ENCODE measurements at regions not wholly inside any gene's neighbourhood (a gene's known extent, or its start where the extent isn't known, plus 50 kb on each side); places are given as distances from the start of the nearest gene placed in this dataset.
"Not testable (repeated sequence)": the region's sequence is repeated elsewhere in the genome, so short reads cannot be mapped to it uniquely, and the experiment has no call there.

- DNase-seq (ENCODE audit: low read depth in 4 of 4, low spot score in 1 of 4), result no peak
Measured at GRCh38 chr9:104980039-104980654, 52.2 kb upstream of the ABCA1 start.

GRCh38 chr9:104981543-104982129 lies 53.7 kb upstream of the ABCA1 start:
- no peak for DNase-seq (ENCODE audit: low read depth in 4 of 4, low spot score in 1 of 4)

GRCh38 chr9:104982543-104982942 lies 54.6 kb upstream of the ABCA1 start:
- no peak for DNase-seq (ENCODE audit: low read depth in 4 of 4, low spot score in 1 of 4)

GRCh38 chr9:104983491-104983890 lies 55.5 kb upstream of the ABCA1 start:
- DNase-seq (ENCODE audit: low read depth in 4 of 4, low spot score in 1 of 4), result no peak

- no peak for DNase-seq (ENCODE audit: low read depth in 4 of 4, low spot score in 1 of 4)
Measured at GRCh38 chr9:104984121-104984520, 56.2 kb upstream of the ABCA1 start.

- no peak for DNase-seq (ENCODE audit: low read depth in 4 of 4, low spot score in 1 of 4)
Measured at GRCh38 chr9:104984542-104984941, 56.6 kb upstream of the ABCA1 start.

- DNase-seq (ENCODE audit: low read depth in 4 of 4, low spot score in 1 of 4), result no peak
Measured at GRCh38 chr9:104984948-104985347, 57.0 kb upstream of the ABCA1 start.

GRCh38 chr9:104986096-104986495 lies 58.1 kb upstream of the ABCA1 start:
- DNase-seq (ENCODE audit: low read depth in 4 of 4, low spot score in 1 of 4), result no peak

- DNase-seq (ENCODE audit: low read depth in 4 of 4, low spot score in 1 of 4), result no peak
Measured at GRCh38 chr9:104987743-104988142, 59.8 kb upstream of the ABCA1 start.

GRCh38 chr9:104988539-104988938 lies 60.6 kb upstream of the ABCA1 start:
- DNase-seq (ENCODE audit: low read depth in 4 of 4, low spot score in 1 of 4), result no peak

- peak; percentile 47 to 84 (median 66) for DNase-seq (ENCODE audit: low read depth in 4 of 4, low spot score in 1 of 4)
Measured at GRCh38 chr9:104991144-104991953, 63.4 kb upstream of the ABCA1 start.

- no peak for DNase-seq (ENCODE audit: low read depth in 4 of 4, low spot score in 1 of 4)
Measured at GRCh38 chr9:104992659-104993058, 64.7 kb upstream of the ABCA1 start.

- no peak for DNase-seq (ENCODE audit: low read depth in 4 of 4, low spot score in 1 of 4)
Measured at GRCh38 chr9:104993291-104993963, 65.5 kb upstream of the ABCA1 start.

GRCh38 chr9:104997536-104997935 lies 69.6 kb upstream of the ABCA1 start:
- DNase-seq (ENCODE audit: low read depth in 4 of 4, low spot score in 1 of 4), result no peak

GRCh38 chr9:104999136-104999535 lies 71.2 kb upstream of the ABCA1 start:
- no peak for DNase-seq (ENCODE audit: low read depth in 4 of 4, low spot score in 1 of 4)

GRCh38 chr9:105000529-105000928 lies 72.6 kb upstream of the ABCA1 start:
- DNase-seq (ENCODE audit: low read depth in 4 of 4, low spot score in 1 of 4), result not testable (repeated sequence)

GRCh38 chr9:105004466-105005090 lies 76.6 kb upstream of the ABCA1 start:
- DNase-seq (ENCODE audit: low read depth in 4 of 4, low spot score in 1 of 4), result no peak

- no peak for DNase-seq (ENCODE audit: low read depth in 4 of 4, low spot score in 1 of 4)
Measured at GRCh38 chr9:105005186-105005585, 77.2 kb upstream of the ABCA1 start.

- no peak for DNase-seq (ENCODE audit: low read depth in 4 of 4, low spot score in 1 of 4)
Measured at GRCh38 chr9:105006514-105006913, 78.6 kb upstream of the ABCA1 start.

- no peak for DNase-seq (ENCODE audit: low read depth in 4 of 4, low spot score in 1 of 4)
Measured at GRCh38 chr9:105007143-105007542, 79.2 kb upstream of the ABCA1 start.

GRCh38 chr9:105010089-105010488 lies 82.1 kb upstream of the ABCA1 start:
- not testable (repeated sequence) for DNase-seq (ENCODE audit: low read depth in 4 of 4, low spot score in 1 of 4)
